ENCODE measurements at regions not wholly inside any gene's neighbourhood (a gene's known extent, or its start where the extent isn't known, plus 50 kb on each side); places are given as distances from the start of the nearest gene placed in this dataset.

DNA sequence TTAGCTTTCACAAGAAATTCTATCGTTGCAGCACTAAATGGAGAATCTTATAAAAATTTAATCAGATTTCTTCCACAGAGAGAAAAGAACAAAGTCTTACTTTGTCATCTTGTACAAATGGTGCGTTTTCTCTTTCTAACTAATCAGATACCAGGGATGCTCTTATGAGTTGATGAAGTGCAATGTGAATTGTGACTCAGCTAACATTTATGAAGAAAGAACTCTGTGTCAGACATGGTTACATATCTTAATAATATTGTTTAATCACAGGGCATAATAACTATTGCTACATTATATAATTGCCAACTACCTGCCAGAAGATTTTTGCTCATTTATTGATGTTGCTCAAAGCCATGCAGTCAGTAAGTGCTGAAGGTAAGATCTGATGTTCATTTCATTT lies 465.0 kb downstream of the CCDC85A start:
- TF ChIP-seq, protein P1, sequence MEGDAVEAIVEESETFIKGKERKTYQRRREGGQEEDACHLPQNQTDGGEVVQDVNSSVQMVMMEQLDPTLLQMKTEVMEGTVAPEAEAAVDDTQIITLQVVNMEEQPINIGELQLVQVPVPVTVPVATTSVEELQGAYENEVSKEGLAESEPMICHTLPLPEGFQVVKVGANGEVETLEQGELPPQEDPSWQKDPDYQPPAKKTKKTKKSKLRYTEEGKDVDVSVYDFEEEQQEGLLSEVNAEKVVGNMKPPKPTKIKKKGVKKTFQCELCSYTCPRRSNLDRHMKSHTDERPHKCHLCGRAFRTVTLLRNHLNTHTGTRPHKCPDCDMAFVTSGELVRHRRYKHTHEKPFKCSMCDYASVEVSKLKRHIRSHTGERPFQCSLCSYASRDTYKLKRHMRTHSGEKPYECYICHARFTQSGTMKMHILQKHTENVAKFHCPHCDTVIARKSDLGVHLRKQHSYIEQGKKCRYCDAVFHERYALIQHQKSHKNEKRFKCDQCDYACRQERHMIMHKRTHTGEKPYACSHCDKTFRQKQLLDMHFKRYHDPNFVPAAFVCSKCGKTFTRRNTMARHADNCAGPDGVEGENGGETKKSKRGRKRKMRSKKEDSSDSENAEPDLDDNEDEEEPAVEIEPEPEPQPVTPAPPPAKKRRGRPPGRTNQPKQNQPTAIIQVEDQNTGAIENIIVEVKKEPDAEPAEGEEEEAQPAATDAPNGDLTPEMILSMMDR (IDR thresholded peaks at IDR 0.05) = no peak
- TF ChIP-seq POLR2A (IDR thresholded peaks at IDR 0.05) = no peak
